K562 (cell line): ENCODE measurements at regions not wholly inside any gene's neighbourhood (a gene's known extent, or its start where the extent isn't known, plus 50 kb on each side); places are given as distances from the start of the nearest gene placed in this dataset.

ENCODE experiments used
- ATAC-seq: fragments of 200-7000 bp; cut with Tn5 transposase; 3 replicates; pipeline ENCODE4 v1.9.1; 2020; ENCODE audit warnings: moderate library complexity
- BruUV-seq: library from RNA; stranded (reverse); fragments of 400-500 nt; replicated peaks from 2 replicates; lab custom pipeline; 2021; lab: Mats Ljungman, UMichigan
- CTCF ChIA-PET: fragments of 300-600 bp; formaldehyde crosslinking; extraction: SDS; loops from one replicate; lab custom pipeline; 2021; ENCODE audit warnings: low intra/inter-chr PET ratio; lab: Yijun Ruan, JAX
- POLR2A ChIA-PET: fragments of 300-600, 350-650 bp; sonication (Branson Sonifier 250); formaldehyde crosslinking; extraction: SDS; loops from one replicate; lab custom pipeline; 2021; ENCODE audit warnings: antibody characterized with exemption, inconsistent platforms; lab: Yijun Ruan, JAX
- DNase-seq, 4 experiments: peaks; one replicate each; pipeline versions ENCODE4 v3.0.0 to v3.0.0-alpha.2; 2011 to 2018; ENCODE audit warnings: low spot score in 3 of 4, mixed read lengths in 3 of 4; ENCODE audit errors: extremely low read depth in 1 of 4
- FAIRE-seq: peaks from 2 replicates; lab custom pipeline; 2011; peaks lifted over from hg19 to GRCh38; lab: Jason Lieb, UNC
- H2AFZ ChIP-seq: 2 replicates; pipeline ENCODE4 v1.6.0; 2011; ENCODE audit warnings: low read depth, low read length, control low read depth, inconsistent platforms
- H3K27ac ChIP-seq: fragments of 200-600 bp; 3 replicates; pipeline ENCODE4 v1.8.0; 2011; ENCODE audit warnings: low read depth, mild to moderate bottlenecking, control low read depth, inconsistent platforms, low read length, moderate library complexity, mixed read lengths; ENCODE audit errors: extremely low read depth
- H3K27me3 ChIP-seq, 2 experiments: fragments of 300-600 bp in 1 of 2; 2 replicates in 1 of 2; 3 replicates in 1 of 2; pipeline versions ENCODE4 v1.6.0 to v1.8.0; 2011; ENCODE audit warnings: inconsistent platforms in 2 of 2, low read length in 2 of 2, mild to moderate bottlenecking in 1 of 2, mixed read lengths in 1 of 2, moderate library complexity in 1 of 2; ENCODE audit not compliant: control insufficient read depth in 2 of 2, insufficient read depth in 2 of 2
- H3K36me3 ChIP-seq: fragments of 300-600 bp; 3 replicates; pipeline ENCODE4 v1.8.0; 2011; ENCODE audit warnings: mild to moderate bottlenecking, low read length, inconsistent platforms; ENCODE audit not compliant: control insufficient read depth, insufficient read depth
- H3K4me1 ChIP-seq, 2 experiments: fragments of 200-600 bp in 1 of 2; replicated peaks in 1 of 2; 2 replicates in 1 of 2; 3 replicates in 1 of 2; pipeline versions ENCODE4 v1.5.1 to v1.8.0; 2011; ENCODE audit warnings: inconsistent platforms in 2 of 2, low read length in 2 of 2, mild to moderate bottlenecking in 1 of 2, mixed read lengths in 1 of 2, moderate library complexity in 1 of 2; ENCODE audit not compliant: control insufficient read depth in 2 of 2, insufficient read depth in 2 of 2
- H3K4me2 ChIP-seq: 2 replicates; pipeline ENCODE4 v1.6.1; 2011; ENCODE audit warnings: low read length, control low read depth, inconsistent platforms, mixed read lengths; ENCODE audit not compliant: insufficient read depth
- H3K4me3 ChIP-seq: fragments of 200-600 bp; sonication (generic), shearing (Covaris generic); 2 replicates; pipeline ENCODE4 v1.5.1; 2016; ENCODE audit warnings: control low read depth, inconsistent platforms
- H3K79me2 ChIP-seq: fragments of 200-600 bp; 3 replicates; pipeline ENCODE4 v1.8.0; 2011; ENCODE audit warnings: low read length, inconsistent platforms; ENCODE audit not compliant: control insufficient read depth, insufficient read depth
- H3K9ac ChIP-seq, 2 experiments: 2 replicates each; pipeline versions ENCODE4 v1.6.0 to v1.6.1; 2011; ENCODE audit warnings: low read depth in 2 of 2, low read length in 2 of 2, control low read depth in 1 of 2, inconsistent platforms in 1 of 2, mild to moderate bottlenecking in 1 of 2, mixed read lengths in 1 of 2; ENCODE audit not compliant: insufficient read depth in 1 of 2
- H3K9me1 ChIP-seq: one replicate; pipeline ENCODE4 v1.6.0; 2011; ENCODE audit warnings: inconsistent platforms, mild to moderate bottlenecking, low read length, moderate library complexity; ENCODE audit not compliant: control insufficient read depth, insufficient read depth
- H3K9me3 ChIP-seq: replicated peaks from 2 replicates; pipeline ENCODE4 v1.5.1; 2011; ENCODE audit warnings: low read depth, low read length, inconsistent platforms; ENCODE audit not compliant: control insufficient read depth, insufficient read depth
- H4K20me1 ChIP-seq: replicated peaks from 2 replicates; pipeline ENCODE4 v1.6.1; 2011; ENCODE audit warnings: low read length, inconsistent platforms, mixed read lengths; ENCODE audit not compliant: control insufficient read depth, insufficient read depth
- CBFA2T3 ChIP-seq: fragments of 450-650 bp; IDR thresholded peaks from 2 replicates; pipeline ENCODE4 v1.6.1; 2017
- CBX8 ChIP-seq: fragments of 200-600 bp; sonication (generic); IDR thresholded peaks from 2 replicates; pipeline ENCODE4 v1.6.1; 2012; ENCODE audit warnings: borderline replicate concordance, mixed run types, low read depth, mild to moderate bottlenecking, moderate library complexity, mixed read lengths, low read length, control low read depth, inconsistent platforms; ENCODE audit not compliant: poor library complexity, severe bottlenecking; ENCODE audit errors: extremely low read depth
- PTTG1 ChIP-seq: fragments of 450-650 bp; IDR thresholded peaks from 2 replicates; pipeline ENCODE4 v1.6.1; 2016; ENCODE audit warnings: low read depth, mild to moderate bottlenecking, missing genetic modification characterization, missing compliant biosample characterization
- ZNF3 ChIP-seq: fragments of 250-450 bp; sonication (Bioruptor Pico); IDR thresholded peaks from 2 replicates; pipeline ENCODE4 v1.5.0; 2021; ENCODE audit warnings: mild to moderate bottlenecking, moderate library complexity
- ZNF764 ChIP-seq: fragments of 250-450 bp; sonication (Bioruptor Pico); IDR thresholded peaks from 2 replicates; pipeline ENCODE4 v1.4.0; 2020; ENCODE audit warnings: low read depth, mild to moderate bottlenecking, moderate library complexity
- WGBS: fragments of 100-300 bp; shearing (Covaris generic); methylation state at CpG from one replicate; pipeline ENCODE4 v1.1.6; 2016; ENCODE audit warnings: low coverage, mixed read lengths; ENCODE audit not compliant: insufficient coverage; ENCODE audit errors: missing lambda C conversion rate; 5-methylcytosine and 5-hydroxymethylcytosine counted together
- in situ Hi-C: fragments of 300-500 bp; cut with MboI; formaldehyde crosslinking; loops from 4 replicates; pipeline ENCODE4 v1.15.0; 2018; ENCODE audit warnings: inconsistent platforms, mixed read lengths
- intact Hi-C: fragments of 100-400 bp; cut with micrococcal nuclease; formaldehyde crosslinking; loops from 2 replicates; pipeline ENCODE4 v1.14.2; 2022
- TF ChIP-seq, protein P1 (sequence below): sonication (generic); formaldehyde crosslinking; IDR thresholded peaks from 2 replicates; pipeline ENCODE4 v1.8.1; 2023; ENCODE audit warnings: mild to moderate bottlenecking, missing genetic modification reagents

DNA sequence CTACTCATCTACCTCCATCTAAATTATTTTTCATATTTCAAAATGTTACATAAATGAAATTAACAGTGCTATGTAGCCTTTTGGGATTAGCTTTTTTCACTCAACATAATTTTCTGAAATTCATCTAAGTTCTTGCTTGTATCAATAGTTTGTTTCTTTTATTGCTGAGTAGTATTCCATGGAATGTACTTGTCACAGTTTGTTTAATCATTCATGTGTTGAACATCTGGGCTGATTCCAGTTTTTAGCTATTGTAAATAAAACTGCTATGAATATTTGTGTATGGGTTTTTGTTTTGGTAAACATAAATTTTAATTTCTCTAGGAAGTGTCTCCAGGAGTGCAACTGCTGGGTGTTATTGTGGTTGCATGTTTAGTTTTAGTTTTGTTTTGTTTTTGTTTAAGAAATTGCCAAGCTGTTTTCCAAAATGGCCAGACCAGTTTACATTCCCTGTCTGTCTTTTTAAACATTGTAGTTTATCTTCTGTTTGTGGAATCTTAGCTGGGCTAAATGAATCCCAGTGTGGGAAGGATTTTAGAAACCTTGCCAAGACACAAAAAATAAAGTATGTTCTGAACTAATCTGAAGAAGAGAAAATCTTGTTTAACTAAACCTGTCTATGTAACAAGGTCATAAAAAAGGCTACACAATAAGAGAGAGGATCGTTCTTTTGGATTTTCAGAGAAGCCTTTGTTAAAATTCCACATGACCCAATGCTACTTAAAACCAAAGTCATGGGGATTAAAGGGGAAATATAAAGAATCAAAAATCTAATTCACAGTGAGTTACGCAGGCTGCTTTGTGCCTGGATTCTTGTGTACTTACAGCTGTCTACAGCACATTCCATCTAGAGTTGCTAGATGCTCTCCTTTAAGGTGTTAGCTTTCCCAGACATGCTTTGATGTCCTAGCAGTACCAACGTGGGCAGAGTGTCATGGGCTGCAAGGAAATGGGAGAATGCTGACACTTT lies 129.2 kb upstream of the SUCLG2 start:
- H3K9me1 ChIP-seq: no peaks in the 10 kb centered on the region
- H3K27ac ChIP-seq: no peak overlapping the region
- H3K79me2 ChIP-seq: no peaks in the 10 kb centered on the region
- no peaks in the 10 kb centered on the region for H4K20me1 ChIP-seq
- no TSS peak for BruUV-seq
- H3K4me2 ChIP-seq: no peak overlapping the region
- H3K4me1 ChIP-seq: no peaks in the 10 kb centered on the region; a peak in 1 of 5 replicates
- WGBS: 0% methylated on average over 3 of the region's 3 CpGs
- in situ Hi-C loops (loop anchor here (10.0 to 25.0 kb wide), 2 partner anchors 409 to 846 kb away; no protein-coding TSS in a partner anchor), intact Hi-C loops (no loop called here)
- H2AFZ ChIP-seq: no peak overlapping the region
- FAIRE-seq (no peak), ATAC-seq (no peak), DNase-seq (no peak)
- no peaks in the 10 kb centered on the region for H3K9me3 ChIP-seq
- no peak overlapping the region for H3K4me3 ChIP-seq
- TF ChIP-seq, protein P1, sequence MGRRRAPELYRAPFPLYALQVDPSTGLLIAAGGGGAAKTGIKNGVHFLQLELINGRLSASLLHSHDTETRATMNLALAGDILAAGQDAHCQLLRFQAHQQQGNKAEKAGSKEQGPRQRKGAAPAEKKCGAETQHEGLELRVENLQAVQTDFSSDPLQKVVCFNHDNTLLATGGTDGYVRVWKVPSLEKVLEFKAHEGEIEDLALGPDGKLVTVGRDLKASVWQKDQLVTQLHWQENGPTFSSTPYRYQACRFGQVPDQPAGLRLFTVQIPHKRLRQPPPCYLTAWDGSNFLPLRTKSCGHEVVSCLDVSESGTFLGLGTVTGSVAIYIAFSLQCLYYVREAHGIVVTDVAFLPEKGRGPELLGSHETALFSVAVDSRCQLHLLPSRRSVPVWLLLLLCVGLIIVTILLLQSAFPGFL (CRISPR knock-in tag): no peak
- H3K9ac ChIP-seq: no peak overlapping the region
- no peaks in the 10 kb centered on the region for H3K27me3 ChIP-seq
- H3K36me3 ChIP-seq: no peaks in the 10 kb centered on the region
- CTCF ChIA-PET: no interaction called here
- POLR2A ChIA-PET: no interaction called here

DNA sequence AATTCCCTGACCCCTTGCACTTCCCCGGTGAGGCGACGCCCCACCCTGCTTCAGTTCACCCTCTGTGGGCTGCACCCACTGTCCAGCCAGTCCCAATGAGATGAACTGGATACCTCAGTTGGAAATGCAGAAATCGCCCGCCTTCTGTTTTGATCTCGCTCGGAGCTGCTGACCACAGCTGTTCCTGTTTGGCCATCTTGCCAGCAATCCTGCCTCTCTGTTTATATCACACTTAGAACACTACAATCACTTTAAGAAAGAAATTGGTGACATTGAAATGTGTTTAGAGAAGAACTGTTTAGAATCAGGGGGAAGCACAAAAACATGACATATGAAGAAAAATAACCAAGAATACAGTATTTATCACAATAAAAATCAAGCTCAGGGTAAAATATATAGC lies 127.5 kb upstream of the SUCLG2 start:
- Histone ChIP-seq H3K9me1 (no peaks in the 10 kb centered on the region), H3K4me2 (peak overlapping the region; percentile 29; the same call in 1 of the 2 replicates), H3K9ac (no peak overlapping the region), H3K79me2 (no peaks in the 10 kb centered on the region), H2AFZ (peak overlapping the region; percentile 84), H3K9me3 (no peaks in the 10 kb centered on the region), H3K27me3 (no peaks in the 10 kb centered on the region), H4K20me1 (no peaks in the 10 kb centered on the region), H3K36me3 (no peaks in the 10 kb centered on the region), H3K4me3 (no peak overlapping the region), H3K27ac (no peak overlapping the region), H3K4me1 (no peaks in the 10 kb centered on the region; a peak in 1 of 5 replicates)
- no peak for FAIRE-seq
- ChIA-PET POLR2A (no interaction called here), CTCF (no interaction called here)
- TF ChIP-seq PTTG1 (tag) (no peak), CBX8 (no peak), ZNF3 (CRISPR knock-in tag) (no peak), CBFA2T3 (no peak), ZNF764 (CRISPR knock-in tag) (no peak)
- in situ Hi-C loops (loop anchor here (10.0 to 25.0 kb wide), 2 partner anchors 407 to 845 kb away; no protein-coding TSS in a partner anchor), intact Hi-C loops (no loop called here)
- ATAC-seq: no peak; the same call in 2 of the 3 replicates
- peak in 1 of 4 experiments; percentile 0 for DNase-seq
- WGBS: 3% methylated on average over 4 of the region's 7 CpGs
- BruUV-seq: no TSS peak
